ENCODE measurements at regions not wholly inside any gene's neighbourhood (a gene's known extent, or its start where the extent isn't known, plus 50 kb on each side); places are given as distances from the start of the nearest gene placed in this dataset.

GRCh38 chr1:229035054-229035747 is 235.7 kb upstream of the RAB4A start:
- intact Hi-C loops (cut with micrococcal nuclease), result no loop called here
- H3K4me3 Mint-ChIP-seq, result peak overlapping the region in 3 of 10 donors; percentile 18 to 61 (median 57)
- H3K27ac Mint-ChIP-seq, result no peak overlapping the region
- peaks cover 0 to 5% (median 0%) of the 10 kb centered on the region in 11 donors for H3K9me3 Mint-ChIP-seq
- Histone ChIP-seq H3K4me3 (ENCODE audit: low read length) (no peak overlapping the region), H3K27me3 (ENCODE audit: control insufficient read depth in 2 of 2, insufficient read depth in 2 of 2, low read length in 2 of 2) (no peaks in the 10 kb centered on the region), H3K4me1 (ENCODE audit: control insufficient read depth in 2 of 2, insufficient read depth in 2 of 2, low read length in 2 of 2) (peaks cover 0 to 45% of the 10 kb centered on the region in 2 donors), H3K36me3 (ENCODE audit: control insufficient read depth in 2 of 3, insufficient read depth in 3 of 3, low read length in 3 of 3) (no peaks in the 10 kb centered on the region), H3K27ac (ENCODE audit: low read depth, low read length) (no peak overlapping the region), H3K9me3 (ENCODE audit: control insufficient read depth in 2 of 3, low read length in 3 of 3) (no peaks in the 10 kb centered on the region)
- peaks cover 16 to 44% (median 27%) of the 10 kb centered on the region in 7 donors for H3K4me1 Mint-ChIP-seq
- no peak for ATAC-seq
- ChIA-PET CTCF (interaction anchor here (0.7 to 0.8 kb wide), 2 partner anchors 12 to 78 kb away, joined by 3 to 4 read pairs; no protein-coding TSS in a partner anchor), POLR2A (interaction anchor here (0.5 kb wide), 1 partner anchor 27 kb away, joined by 3 read pairs; no protein-coding TSS in a partner anchor)
- DNase-seq, result no peak
- H3K36me3 Mint-ChIP-seq, result peaks cover 0 to 7% (median 2%) of the 10 kb centered on the region in 5 donors
- peaks cover 0 to 54% (median 12%) of the 10 kb centered on the region in 5 donors for H3K27me3 Mint-ChIP-seq

- Histone ChIP-seq H3K9me3 (ENCODE audit: control insufficient read depth in 2 of 3, low read length in 3 of 3) (no peaks in the 10 kb centered on the region), H3K4me1 (ENCODE audit: control insufficient read depth in 2 of 2, insufficient read depth in 2 of 2, low read length in 2 of 2) (peaks cover 0 to 45% of the 10 kb centered on the region in 2 donors), H3K4me3 (ENCODE audit: low read length) (no peak overlapping the region), H3K27ac (ENCODE audit: low read depth, low read length) (no peak overlapping the region), H3K36me3 (ENCODE audit: control insufficient read depth in 2 of 3, insufficient read depth in 3 of 3, low read length in 3 of 3) (no peaks in the 10 kb centered on the region), H3K27me3 (ENCODE audit: control insufficient read depth in 2 of 2, insufficient read depth in 2 of 2, low read length in 2 of 2) (no peaks in the 10 kb centered on the region)
- CTCF ChIA-PET, result interaction anchor here (0.8 kb wide), 1 partner anchor 78 kb away, joined by 4 read pairs; no protein-coding TSS in a partner anchor
- peaks cover 0 to 59% (median 17%) of the 10 kb centered on the region in 5 donors for H3K27me3 Mint-ChIP-seq
- peaks cover 16 to 44% (median 27%) of the 10 kb centered on the region in 7 donors for H3K4me1 Mint-ChIP-seq
- peaks cover 0 to 10% (median 0%) of the 10 kb centered on the region in 11 donors for H3K9me3 Mint-ChIP-seq
- peak overlapping the region in 3 of 10 donors; percentile 18 to 61 (median 57) for H3K4me3 Mint-ChIP-seq
- POLR2A ChIA-PET, result interaction anchor here (0.5 kb wide), 1 partner anchor 28 kb away, joined by 3 read pairs; no protein-coding TSS in a partner anchor
- H3K36me3 Mint-ChIP-seq, result peaks cover 0 to 7% (median 2%) of the 10 kb centered on the region in 5 donors
- H3K27ac Mint-ChIP-seq, result no peak overlapping the region
- intact Hi-C loops (cut with micrococcal nuclease), result no loop called here
- no peak for DNase-seq
- ATAC-seq, result no peak
Measured at GRCh38 chr1:229035748-229036082, 235.2 kb upstream of the RAB4A start.

GRCh38 chr1:229037806-229038405 is 233.0 kb upstream of the RAB4A start:
- Histone ChIP-seq H3K36me3 (ENCODE audit: control insufficient read depth in 2 of 3, insufficient read depth in 3 of 3, low read length in 3 of 3) (no peaks in the 10 kb centered on the region), H3K4me3 (ENCODE audit: low read length) (no peak overlapping the region), H3K27me3 (ENCODE audit: control insufficient read depth in 2 of 2, insufficient read depth in 2 of 2, low read length in 2 of 2) (no peaks in the 10 kb centered on the region), H3K4me1 (ENCODE audit: control insufficient read depth in 2 of 2, insufficient read depth in 2 of 2, low read length in 2 of 2) (peaks cover 0 to 36% of the 10 kb centered on the region in 2 donors), H3K27ac (ENCODE audit: low read depth, low read length) (no peak overlapping the region), H3K9me3 (ENCODE audit: control insufficient read depth in 2 of 3, low read length in 3 of 3) (no peaks in the 10 kb centered on the region)
- ChIA-PET CTCF (no interaction called here), POLR2A (no interaction called here)
- ATAC-seq (no peak), DNase-seq (no peak)
- intact Hi-C loops (cut with micrococcal nuclease), result no loop called here
- H3K27ac Mint-ChIP-seq, result no peak overlapping the region
- no peak overlapping the region for H3K4me3 Mint-ChIP-seq
- H3K36me3 Mint-ChIP-seq, result peaks cover 0 to 7% (median 2%) of the 10 kb centered on the region in 5 donors
- H3K9me3 Mint-ChIP-seq, result peaks cover 0 to 10% (median 0%) of the 10 kb centered on the region in 11 donors
- H3K4me1 Mint-ChIP-seq, result peaks cover 13 to 35% (median 25%) of the 10 kb centered on the region in 7 donors
- H3K27me3 Mint-ChIP-seq, result peaks cover 0 to 65% (median 17%) of the 10 kb centered on the region in 5 donors

- H3K27me3 Mint-ChIP-seq, result peaks cover 0 to 68% (median 17%) of the 10 kb centered on the region in 5 donors
Measured at GRCh38 chr1:229040630-229041358, 230.1 kb upstream of the RAB4A start.

GRCh38 chr1:229041946-229042345 is 229.0 kb upstream of the RAB4A start:
- Histone ChIP-seq H3K4me1 (ENCODE audit: control insufficient read depth in 2 of 2, insufficient read depth in 2 of 2, low read length in 2 of 2) (peaks cover 0 to under 1% of the 10 kb centered on the region in 2 donors), H3K27ac (ENCODE audit: low read depth, low read length) (no peak overlapping the region), H3K9me3 (ENCODE audit: control insufficient read depth in 2 of 3, low read length in 3 of 3) (no peaks in the 10 kb centered on the region), H3K36me3 (ENCODE audit: control insufficient read depth in 2 of 3, insufficient read depth in 3 of 3, low read length in 3 of 3) (no peaks in the 10 kb centered on the region), H3K4me3 (ENCODE audit: low read length) (no peak overlapping the region), H3K27me3 (ENCODE audit: control insufficient read depth in 2 of 2, insufficient read depth in 2 of 2, low read length in 2 of 2) (no peaks in the 10 kb centered on the region)
- ChIA-PET POLR2A (no interaction called here), CTCF (interaction anchor here (0.6 kb wide), 1 partner anchor 159 kb away, joined by 3 read pairs; no protein-coding TSS in a partner anchor)
- no peak for ATAC-seq
- no peak for DNase-seq
- intact Hi-C loops (cut with micrococcal nuclease), result no loop called here
- Mint-ChIP-seq H3K27me3 (peaks cover 0 to 64% (median 16%) of the 10 kb centered on the region in 5 donors), H3K4me3 (no peak overlapping the region), H3K36me3 (peaks cover 0 to 7% (median 0%) of the 10 kb centered on the region in 5 donors), H3K9me3 (peaks cover 0 to 10% (median 0%) of the 10 kb centered on the region in 11 donors), H3K4me1 (peaks cover 0 to 11% (median 5%) of the 10 kb centered on the region in 7 donors), H3K27ac (no peak overlapping the region)

More at GRCh38 chr1:229040630-229041358, 230.1 kb upstream of the RAB4A start:
- Mint-ChIP-seq H3K36me3 (peaks cover 0 to 7% (median 0%) of the 10 kb centered on the region in 5 donors), H3K27ac (no peak overlapping the region), H3K4me1 (peaks cover 2 to 20% (median 13%) of the 10 kb centered on the region in 7 donors), H3K4me3 (no peak overlapping the region), H3K9me3 (peaks cover 0 to 10% (median 0%) of the 10 kb centered on the region in 11 donors)
- no peak overlapping the region for H3K4me3 ChIP-seq (ENCODE audit: low read length)
- ATAC-seq (no peak), DNase-seq (no peak)
- POLR2A ChIA-PET, result no interaction called here
- H3K27ac ChIP-seq (ENCODE audit: low read depth, low read length), result no peak overlapping the region
- CTCF ChIA-PET, result no interaction called here
- no peaks in the 10 kb centered on the region for H3K9me3 ChIP-seq (ENCODE audit: control insufficient read depth in 2 of 3, low read length in 3 of 3)
- no peaks in the 10 kb centered on the region for H3K36me3 ChIP-seq (ENCODE audit: control insufficient read depth in 2 of 3, insufficient read depth in 3 of 3, low read length in 3 of 3)
- H3K4me1 ChIP-seq (ENCODE audit: control insufficient read depth in 2 of 2, insufficient read depth in 2 of 2, low read length in 2 of 2), result peaks cover 0 to 12% of the 10 kb centered on the region in 2 donors
- intact Hi-C loops (cut with micrococcal nuclease), result no loop called here
- H3K27me3 ChIP-seq (ENCODE audit: control insufficient read depth in 2 of 2, insufficient read depth in 2 of 2, low read length in 2 of 2), result no peaks in the 10 kb centered on the region

- H3K4me3 ChIP-seq (ENCODE audit: low read length), result no peak overlapping the region
- H3K27ac ChIP-seq (ENCODE audit: low read depth, low read length), result no peak overlapping the region
- peaks cover 0 to 7% (median 0%) of the 10 kb centered on the region in 5 donors for H3K36me3 Mint-ChIP-seq
- ChIA-PET CTCF (no interaction called here), POLR2A (no interaction called here)
- intact Hi-C loops (cut with micrococcal nuclease), result no loop called here
- no peaks in the 10 kb centered on the region for H3K27me3 ChIP-seq (ENCODE audit: control insufficient read depth in 2 of 2, insufficient read depth in 2 of 2, low read length in 2 of 2)
- H3K9me3 ChIP-seq (ENCODE audit: control insufficient read depth in 2 of 3, low read length in 3 of 3), result no peaks in the 10 kb centered on the region
- H3K9me3 Mint-ChIP-seq, result peaks cover 0 to 10% (median 0%) of the 10 kb centered on the region in 11 donors
- no peak for DNase-seq
- H3K36me3 ChIP-seq (ENCODE audit: control insufficient read depth in 2 of 3, insufficient read depth in 3 of 3, low read length in 3 of 3), result no peaks in the 10 kb centered on the region
- H3K27me3 Mint-ChIP-seq, result peaks cover 0 to 65% (median 16%) of the 10 kb centered on the region in 5 donors
- no peaks in the 10 kb centered on the region for H3K4me1 ChIP-seq (ENCODE audit: control insufficient read depth in 2 of 2, insufficient read depth in 2 of 2, low read length in 2 of 2)
- ATAC-seq, result no peak
- H3K4me3 Mint-ChIP-seq, result no peak overlapping the region
- H3K27ac Mint-ChIP-seq, result no peak overlapping the region
- peaks cover 0 to 11% (median 5%) of the 10 kb centered on the region in 7 donors for H3K4me1 Mint-ChIP-seq
Measured at GRCh38 chr1:229042482-229042881, 228.4 kb upstream of the RAB4A start.

Data from naive thymus-derived CD4-positive, alpha-beta T cell (primary cell).